Mesendoderm (in vitro differentiated cells): ENCODE measurements at regions not wholly inside any gene's neighbourhood (a gene's known extent, or its start where the extent isn't known, plus 50 kb on each side); places are given as distances from the start of the nearest gene placed in this dataset.

ENCODE experiments used
- DNase-seq: peaks from one replicate; pipeline ENCODE4 v3.0.0; 2013
- H2AK5ac ChIP-seq: 2 replicates; pipeline ENCODE4 v1.6.1; 2013; ENCODE audit warnings: low read length, inconsistent platforms
- H2BK120ac ChIP-seq: 2 replicates; pipeline ENCODE4 v1.6.1; 2013; ENCODE audit warnings: low read depth, mild to moderate bottlenecking, low read length, moderate library complexity, mixed read lengths
- H2BK15ac ChIP-seq: replicated peaks from 2 replicates; pipeline ENCODE4 v1.6.1; 2013; ENCODE audit warnings: low read depth, mild to moderate bottlenecking, moderate library complexity
- H2BK5ac ChIP-seq: 2 replicates; pipeline ENCODE4 v1.6.1; 2013; ENCODE audit warnings: low read length, inconsistent platforms
- H3K18ac ChIP-seq: 2 replicates; pipeline ENCODE4 v1.6.1; 2013; ENCODE audit warnings: mild to moderate bottlenecking, low read length, mixed read lengths
- H3K23ac ChIP-seq: one replicate; pipeline ENCODE4 v1.6.1; 2013; ENCODE audit warnings: low read length
- H3K27ac ChIP-seq: 2 replicates; pipeline ENCODE4 v1.5.1; 2013; ENCODE audit warnings: low read depth, mild to moderate bottlenecking, inconsistent platforms, low read length, moderate library complexity
- H3K27me3 ChIP-seq: 2 replicates; pipeline ENCODE4 v1.6.1; 2013; ENCODE audit warnings: low read length, control low read depth, mild to moderate bottlenecking, inconsistent platforms; ENCODE audit not compliant: insufficient read depth, poor library complexity
- H3K36me3 ChIP-seq: 2 replicates; pipeline ENCODE4 v1.6.1; 2013; ENCODE audit warnings: low read length, inconsistent platforms; ENCODE audit not compliant: control insufficient read depth, insufficient read depth
- H3K4ac ChIP-seq: one replicate; pipeline ENCODE4 v1.6.1; 2013; ENCODE audit warnings: low read depth, mild to moderate bottlenecking, low read length, moderate library complexity
- H3K4me1 ChIP-seq: 2 replicates; pipeline ENCODE4 v1.6.1; 2013; ENCODE audit warnings: low read depth, low read length, inconsistent platforms; ENCODE audit not compliant: control insufficient read depth
- H3K4me2 ChIP-seq: 2 replicates; pipeline ENCODE4 v1.6.1; 2013; ENCODE audit warnings: low read length
- H3K4me3 ChIP-seq: 2 replicates; pipeline ENCODE4 v1.5.1; 2013; ENCODE audit warnings: mild to moderate bottlenecking, low read length
- H3K56ac ChIP-seq: one replicate; pipeline ENCODE4 v1.6.1; 2013; ENCODE audit warnings: low read length
- H3K79me1 ChIP-seq: 2 replicates; pipeline ENCODE4 v1.6.1; 2013; ENCODE audit warnings: low read length, inconsistent platforms
- H3K79me2 ChIP-seq: 2 replicates; pipeline ENCODE4 v1.6.1; 2013; ENCODE audit warnings: mild to moderate bottlenecking, low read length; ENCODE audit not compliant: control insufficient read depth, insufficient read depth
- H3K9ac ChIP-seq: 2 replicates; pipeline ENCODE4 v1.6.1; 2013; ENCODE audit warnings: low read length, inconsistent platforms
- H4K5ac ChIP-seq: one replicate; pipeline ENCODE4 v1.6.1; 2013; ENCODE audit warnings: low read length
- H4K8ac ChIP-seq: one replicate; pipeline ENCODE4 v1.6.1; 2013; ENCODE audit warnings: low read depth, mild to moderate bottlenecking, control low read depth, low read length, moderate library complexity
- WGBS: extraction: QIAGEN DNeasy Blood & Tissue Kit; methylation state at CpG from one replicate; pipeline ENCODE4 v1.1.7; 2013; ENCODE audit warnings: low lambda C conversion rate, missing lambda C conversion rate; ENCODE audit not compliant: insufficient coverage; ENCODE audit errors: extremely low coverage; 5-methylcytosine and 5-hydroxymethylcytosine counted together

- H3K9ac ChIP-seq: no peak overlapping the region
- H2BK120ac ChIP-seq: no peak overlapping the region
- H3K36me3 ChIP-seq: no peaks in the 10 kb centered on the region
- no peak overlapping the region for H4K5ac ChIP-seq
- no peaks in the 10 kb centered on the region for H3K79me2 ChIP-seq
- H3K27me3 ChIP-seq: no peaks in the 10 kb centered on the region
- H3K27ac ChIP-seq: no peak overlapping the region
- DNase-seq: no peak
- H2AK5ac ChIP-seq: no peak overlapping the region
- no CpG with 5 or more reads among the region's 4 CpGs for WGBS
- H3K79me1 ChIP-seq: no peaks in the 10 kb centered on the region
- H4K8ac ChIP-seq: no peak overlapping the region
- no peak overlapping the region for H3K56ac ChIP-seq
- H2BK15ac ChIP-seq: no peak overlapping the region
- H3K4me3 ChIP-seq: no peak overlapping the region
- H3K23ac ChIP-seq: no peak overlapping the region
- H3K4me1 ChIP-seq: no peaks in the 10 kb centered on the region
- no peak overlapping the region for H2BK5ac ChIP-seq
- H3K18ac ChIP-seq: no peak overlapping the region
- H3K4me2 ChIP-seq: no peak overlapping the region
- no peak overlapping the region for H3K4ac ChIP-seq
Measured at GRCh38 chr14:101192661-101193000, 289.1 kb upstream of the RTL1 start.

GRCh38 chr14:101193106-101193844 is 289.8 kb upstream of the RTL1 start:
- Histone ChIP-seq H2BK5ac (no peak overlapping the region), H3K36me3 (no peaks in the 10 kb centered on the region), H4K5ac (no peak overlapping the region), H3K4me3 (no peak overlapping the region), H4K8ac (no peak overlapping the region), H3K4ac (no peak overlapping the region), H3K79me2 (no peaks in the 10 kb centered on the region), H3K4me2 (no peak overlapping the region), H3K9ac (no peak overlapping the region), H2BK120ac (no peak overlapping the region), H2BK15ac (no peak overlapping the region), H2AK5ac (peak overlapping the region; percentile 54), H3K23ac (no peak overlapping the region), H3K18ac (no peak overlapping the region), H3K27ac (no peak overlapping the region), H3K4me1 (no peaks in the 10 kb centered on the region), H3K27me3 (no peaks in the 10 kb centered on the region), H3K79me1 (no peaks in the 10 kb centered on the region), H3K56ac (no peak overlapping the region)
- WGBS: no CpG with 5 or more reads among the region's 16 CpGs
- no peak for DNase-seq

DNA sequence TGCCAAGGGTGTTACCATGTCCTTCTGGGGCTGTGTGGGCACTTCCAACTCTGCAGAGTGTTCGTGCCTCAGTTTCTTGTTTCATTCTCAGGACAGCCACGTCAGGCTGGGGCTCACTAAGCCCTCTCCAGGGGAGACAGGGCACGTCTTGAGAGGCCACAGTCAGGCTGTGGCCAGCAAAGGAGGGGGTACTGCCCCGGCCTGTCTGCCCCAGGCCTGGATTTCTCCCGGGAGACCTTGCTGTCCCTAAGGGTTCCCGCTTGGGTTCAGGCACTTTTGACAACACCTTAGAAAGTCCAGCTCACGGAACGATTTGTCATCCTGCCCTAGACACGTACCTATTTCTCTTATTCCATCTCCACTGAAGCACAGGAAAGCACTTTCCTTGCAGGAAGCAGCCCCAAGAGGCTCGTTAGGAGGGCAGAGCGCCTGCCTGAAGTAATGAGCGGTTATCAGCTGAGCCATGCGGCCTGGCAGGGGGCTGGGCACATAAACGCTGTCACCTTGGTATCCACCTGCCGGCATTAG is 290.4 kb upstream of the RTL1 start:
- H3K4ac ChIP-seq: no peak overlapping the region
- no peak overlapping the region for H4K8ac ChIP-seq
- H3K27ac ChIP-seq: no peak overlapping the region
- H3K79me2 ChIP-seq: no peaks in the 10 kb centered on the region
- H3K56ac ChIP-seq: no peak overlapping the region
- no peak overlapping the region for H3K23ac ChIP-seq
- H3K4me2 ChIP-seq: no peak overlapping the region
- H4K5ac ChIP-seq: no peak overlapping the region
- H2AK5ac ChIP-seq: no peak overlapping the region
- no peak overlapping the region for H3K4me3 ChIP-seq
- H2BK120ac ChIP-seq: no peak overlapping the region
- H2BK15ac ChIP-seq: no peak overlapping the region
- H2BK5ac ChIP-seq: no peak overlapping the region
- H3K9ac ChIP-seq: no peak overlapping the region
- H3K79me1 ChIP-seq: no peaks in the 10 kb centered on the region
- H3K4me1 ChIP-seq: no peaks in the 10 kb centered on the region
- no peaks in the 10 kb centered on the region for H3K36me3 ChIP-seq
- no CpG with 5 or more reads among the region's 15 CpGs for WGBS
- DNase-seq: no peak
- H3K27me3 ChIP-seq: no peaks in the 10 kb centered on the region
- H3K18ac ChIP-seq: no peak overlapping the region

DNA sequence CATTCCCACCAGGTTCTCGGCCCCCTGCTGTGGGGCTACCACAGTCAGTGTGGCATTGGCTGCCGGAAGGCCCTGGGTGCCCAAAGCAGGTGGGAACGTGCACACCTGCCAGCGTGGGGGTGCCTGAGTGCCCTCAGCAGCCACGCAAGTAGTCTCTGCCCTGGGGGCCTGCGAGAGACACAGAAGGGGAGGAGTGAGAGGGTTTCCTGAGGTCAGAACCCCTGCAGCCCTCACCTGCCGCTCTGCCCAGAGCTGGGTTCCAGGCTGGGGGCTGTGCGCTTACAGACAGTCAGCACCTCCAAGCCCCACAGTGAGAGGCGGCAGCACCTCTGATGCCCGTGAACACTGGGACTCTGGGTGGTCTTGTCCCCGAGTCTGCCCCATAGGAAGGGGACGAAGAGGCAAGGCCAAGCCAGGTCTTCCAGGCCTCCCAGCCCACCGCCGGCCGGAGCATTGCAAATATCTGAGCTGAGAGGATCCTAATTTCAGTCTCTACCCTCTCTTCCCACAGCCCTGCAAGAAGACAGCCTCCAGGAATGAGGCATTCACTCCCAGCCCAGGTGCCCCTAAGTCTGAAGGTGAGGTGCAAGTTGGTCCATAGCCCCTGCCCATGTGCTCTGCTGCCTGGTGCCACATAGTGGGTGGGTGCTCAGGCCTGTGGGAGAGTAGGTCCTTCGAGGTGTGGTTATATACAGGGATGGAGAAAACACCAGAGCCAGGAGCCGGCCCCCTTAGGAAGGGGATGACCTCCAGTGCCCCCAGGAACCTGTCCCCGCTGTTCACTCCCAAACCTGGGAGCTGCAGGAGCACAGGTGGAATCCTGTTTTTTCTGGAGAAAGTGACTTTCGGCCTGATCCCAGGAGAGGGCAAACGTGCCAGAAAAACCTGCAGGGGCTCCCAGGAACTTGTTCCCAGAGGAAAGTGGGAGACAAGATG is 291.1 kb upstream of the RTL1 start:
- Histone ChIP-seq H2BK15ac (no peak overlapping the region), H3K79me2 (no peaks in the 10 kb centered on the region), H3K27me3 (no peaks in the 10 kb centered on the region), H3K4me3 (no peak overlapping the region), H4K5ac (no peak overlapping the region), H3K4me2 (no peak overlapping the region), H3K56ac (no peak overlapping the region), H3K9ac (no peak overlapping the region), H3K4ac (no peak overlapping the region), H2AK5ac (no peak overlapping the region), H3K79me1 (no peaks in the 10 kb centered on the region), H4K8ac (no peak overlapping the region), H3K18ac (no peak overlapping the region), H3K27ac (no peak overlapping the region), H2BK120ac (no peak overlapping the region), H3K36me3 (no peaks in the 10 kb centered on the region), H3K4me1 (no peaks in the 10 kb centered on the region), H3K23ac (no peak overlapping the region), H2BK5ac (no peak overlapping the region)
- no peak for DNase-seq
- WGBS: no CpG with 5 or more reads among the region's 20 CpGs

GRCh38 chr14:101195309-101195901 is 291.9 kb upstream of the RTL1 start:
- H4K8ac ChIP-seq: no peak overlapping the region
- no peaks in the 10 kb centered on the region for H3K36me3 ChIP-seq
- H3K4me3 ChIP-seq: no peak overlapping the region
- H4K5ac ChIP-seq: no peak overlapping the region
- H3K79me2 ChIP-seq: no peaks in the 10 kb centered on the region
- no peak overlapping the region for H2BK120ac ChIP-seq
- no peaks in the 10 kb centered on the region for H3K4me1 ChIP-seq
- H3K18ac ChIP-seq: no peak overlapping the region
- DNase-seq: no peak
- H3K23ac ChIP-seq: no peak overlapping the region
- no CpG with 5 or more reads among the region's 12 CpGs for WGBS
- no peak overlapping the region for H3K9ac ChIP-seq
- no peak overlapping the region for H3K56ac ChIP-seq
- H2BK5ac ChIP-seq: no peak overlapping the region
- H3K27ac ChIP-seq: no peak overlapping the region
- H3K4me2 ChIP-seq: no peak overlapping the region
- H2AK5ac ChIP-seq: no peak overlapping the region
- no peaks in the 10 kb centered on the region for H3K27me3 ChIP-seq
- H3K79me1 ChIP-seq: no peaks in the 10 kb centered on the region
- H2BK15ac ChIP-seq: no peak overlapping the region
- no peak overlapping the region for H3K4ac ChIP-seq
